GM19324 (cell line): ENCODE measurements at regions not wholly inside any gene's neighbourhood (a gene's known extent, or its start where the extent isn't known, plus 50 kb on each side); places are given as distances from the start of the nearest gene placed in this dataset.

Experiments used
- ATAC-seq: cut with Tn5 transposase; IDR thresholded peaks from one replicate; pipeline ENCODE4 v1.9.1; 2021; ENCODE audit warnings: mild to moderate bottlenecking, moderate library complexity; ENCODE audit not compliant: unreplicated experiment, low FRiP score

- ATAC-seq = no peak
Measured at GRCh38 chr20:42020316-42020715, 402.1 kb upstream of the CHD6 start.

DNA sequence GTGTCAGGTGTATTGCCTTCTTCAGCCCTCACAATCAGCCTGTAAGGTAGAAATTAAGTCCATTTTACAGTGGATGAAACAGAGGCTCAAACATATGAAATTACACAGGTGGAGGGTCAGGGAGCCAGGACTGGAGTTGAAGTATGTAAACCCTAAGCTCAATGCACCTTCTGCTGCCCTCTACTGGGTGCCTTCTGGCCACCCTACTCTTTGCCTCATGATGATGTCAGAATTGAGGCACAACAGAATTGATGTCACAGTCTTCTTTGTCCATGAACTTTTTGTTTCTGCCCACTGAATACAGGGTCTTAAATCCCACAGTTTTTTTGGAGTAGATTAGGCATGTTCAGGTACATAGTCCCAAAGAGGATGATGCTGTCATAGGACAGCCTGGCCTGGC is 400.8 kb upstream of the CHD6 start:
- ATAC-seq = no peak

GRCh38 chr20:42010090-42010489 is 391.9 kb upstream of the CHD6 start:
- ATAC-seq = no peak

GRCh38 chr20:42007251-42007650 is 389.1 kb upstream of the CHD6 start:
- no peak for ATAC-seq

- ATAC-seq = no peak
Measured at GRCh38 chr20:42005211-42005610, 387.0 kb upstream of the CHD6 start.

- ATAC-seq = no peak
Measured at GRCh38 chr20:42003380-42003779, 385.2 kb upstream of the CHD6 start.

GRCh38 chr20:41998539-41999341 is 380.6 kb upstream of the CHD6 start:
- ATAC-seq = no peak

DNA sequence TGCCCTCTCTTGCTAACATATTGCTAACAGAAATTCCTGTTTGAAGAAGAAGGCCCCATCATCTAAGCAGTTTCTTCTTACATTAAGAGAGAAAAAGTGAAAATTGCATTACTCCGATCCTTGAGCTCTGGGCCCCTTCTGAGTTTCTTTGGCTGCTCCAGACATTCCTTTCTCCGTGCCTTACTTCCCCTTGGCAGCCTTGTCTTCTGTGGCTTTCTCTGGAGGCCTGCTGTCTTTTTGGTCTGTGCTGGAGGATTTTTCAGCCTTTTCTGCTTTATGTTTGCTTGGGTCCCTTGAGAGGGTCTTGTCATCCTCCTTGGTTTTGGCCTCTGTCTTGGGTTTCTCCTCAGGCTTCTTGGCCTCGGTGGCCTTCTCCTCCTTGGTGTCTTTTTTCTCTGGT is 378.8 kb upstream of the CHD6 start:
- ATAC-seq = no peak

DNA sequence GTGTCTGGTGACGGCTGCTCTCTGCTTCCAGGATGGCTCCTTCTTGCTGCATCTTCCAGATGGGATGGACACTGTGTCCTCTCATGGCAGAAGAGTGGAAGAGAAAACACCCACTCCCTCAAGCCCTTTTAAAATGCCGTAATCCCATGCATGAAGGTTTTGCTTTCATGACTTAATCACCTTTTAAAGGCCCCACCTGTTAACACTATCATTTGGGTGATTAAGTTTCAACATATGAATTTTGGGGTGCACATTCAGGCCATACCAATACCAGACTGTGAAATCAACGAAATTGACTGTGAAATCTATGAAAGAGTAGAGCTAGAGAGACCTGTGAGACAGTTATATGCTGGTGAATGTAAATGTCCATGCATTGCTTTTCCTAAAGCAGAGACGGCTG is 374.3 kb upstream of the CHD6 start:
- no peak for ATAC-seq

GRCh38 chr20:41991412-41991811 is 373.2 kb upstream of the CHD6 start:
- ATAC-seq = no peak

DNA sequence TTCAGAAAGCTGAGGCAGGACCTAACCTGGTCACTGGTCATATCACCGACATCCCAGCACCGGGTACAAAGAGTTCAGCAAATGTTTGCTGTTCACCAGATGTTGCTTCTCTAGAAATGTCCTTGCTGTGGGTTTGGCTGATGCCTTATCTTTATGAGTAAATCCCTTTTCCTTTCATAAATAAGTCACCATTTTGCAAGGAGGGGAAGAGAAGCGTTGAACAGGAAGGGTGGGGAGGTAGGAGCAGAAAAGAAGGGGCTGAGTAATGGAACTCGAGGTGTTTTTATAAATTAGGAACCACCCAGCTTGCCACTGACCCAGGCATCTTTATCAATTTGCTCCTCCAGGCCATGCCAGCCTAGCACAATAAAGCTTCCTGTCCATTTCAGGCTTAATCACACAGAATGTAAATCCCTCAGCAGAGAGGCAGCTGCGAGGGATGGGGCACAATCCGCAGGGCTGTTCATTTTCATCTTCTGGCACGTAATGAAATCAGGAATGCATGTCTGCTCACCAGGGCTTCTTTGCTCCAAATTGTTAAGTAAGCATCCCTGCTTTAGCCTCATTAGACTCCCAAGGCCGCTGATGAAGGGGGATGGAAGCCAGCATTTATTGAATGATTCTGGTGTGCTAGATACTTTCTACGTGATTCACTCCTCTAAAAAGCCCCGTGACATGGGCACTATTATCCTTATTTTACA is 371.9 kb upstream of the CHD6 start:
- ATAC-seq = no peak

GRCh38 chr20:41989039-41989679 is 371.0 kb upstream of the CHD6 start:
- no peak for ATAC-seq

DNA sequence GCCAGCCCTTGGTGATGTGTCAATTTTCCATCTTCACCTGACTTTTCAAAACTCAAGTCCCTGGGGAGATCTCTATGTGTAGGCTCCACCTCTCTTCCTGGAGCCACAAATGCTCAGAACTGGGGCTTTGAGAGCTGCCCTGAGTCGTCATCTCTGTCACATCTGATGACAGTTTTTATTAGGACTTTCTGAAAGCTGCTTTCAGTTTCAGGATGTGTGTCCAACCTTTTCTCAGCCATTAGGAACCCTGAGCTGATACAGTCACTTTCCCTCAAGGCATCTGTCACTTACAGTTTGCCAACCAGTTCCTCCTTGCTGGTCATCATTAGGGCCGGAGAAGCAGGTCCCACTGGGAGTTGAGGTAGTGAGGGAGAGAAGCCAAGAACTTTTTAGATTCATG is 365.9 kb upstream of the CHD6 start:
- ATAC-seq = no peak

DNA sequence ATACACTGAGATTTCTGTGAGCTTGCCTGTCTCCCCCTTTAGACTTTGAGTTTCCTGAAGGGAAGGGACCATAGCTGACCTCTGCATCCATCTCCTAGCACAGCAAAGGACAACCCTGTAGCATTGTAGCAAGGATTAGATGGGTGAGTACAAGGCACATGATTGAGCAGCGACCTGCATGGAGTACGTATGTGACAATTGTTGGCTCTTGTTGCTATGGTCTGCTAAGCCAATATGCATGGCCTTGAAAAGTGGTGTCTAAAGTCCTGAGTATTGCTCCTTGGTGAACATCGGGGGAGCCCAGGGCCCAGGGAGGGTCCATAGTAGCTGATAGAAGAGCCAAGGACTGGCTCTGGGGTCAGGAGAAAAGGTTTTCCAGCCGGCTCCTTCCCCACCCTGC is 365.0 kb upstream of the CHD6 start:
- ATAC-seq = no peak

GRCh38 chr20:41981746-41982145 is 363.6 kb upstream of the CHD6 start:
- ATAC-seq = no peak

DNA sequence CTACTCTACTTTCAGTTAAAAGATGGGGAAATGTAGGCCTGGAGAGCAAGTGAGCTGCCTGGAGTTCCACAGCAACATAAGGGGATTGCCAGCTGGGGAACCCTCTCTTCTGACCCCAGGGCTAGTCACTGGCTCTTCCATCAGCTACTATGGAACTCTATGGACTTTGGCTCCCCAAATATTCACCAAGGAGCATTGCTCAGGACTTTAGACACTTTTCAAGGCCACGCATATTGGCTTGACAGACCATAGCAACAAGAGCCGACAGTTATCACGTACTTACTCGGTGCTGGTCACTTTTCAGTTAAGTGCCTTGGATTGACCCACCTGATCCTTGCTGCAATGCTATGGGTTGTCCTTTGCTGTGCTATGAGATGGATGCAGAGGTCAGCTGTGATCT is 360.7 kb upstream of the CHD6 start:
- no peak for ATAC-seq

- no peak for ATAC-seq
Measured at GRCh38 chr20:41978246-41978790, 360.1 kb upstream of the CHD6 start.

- ATAC-seq = no peak
Measured at GRCh38 chr20:41969656-41970055, 351.5 kb upstream of the CHD6 start.

DNA sequence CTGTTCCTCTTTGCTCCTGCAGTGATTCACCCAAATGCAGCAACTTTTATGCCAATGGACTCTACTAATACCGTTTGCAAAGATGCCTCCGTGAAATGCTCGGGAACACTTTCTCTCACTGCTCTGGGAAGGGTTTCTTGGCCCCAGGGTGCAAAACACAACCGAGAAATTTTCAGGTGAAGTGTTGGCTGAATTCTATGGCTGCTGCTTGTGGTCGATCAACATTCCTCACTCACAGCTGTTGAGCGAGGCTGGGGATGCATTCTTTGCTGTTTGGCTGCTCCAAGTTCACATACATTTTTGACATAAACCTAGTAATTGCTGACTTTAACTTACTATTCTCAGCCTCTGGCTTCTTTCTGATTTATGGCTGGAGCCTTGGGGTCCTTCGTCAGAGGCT is 342.0 kb upstream of the CHD6 start:
- ATAC-seq = no peak

- ATAC-seq = no peak
Measured at GRCh38 chr20:41958391-41958790, 340.2 kb upstream of the CHD6 start.

DNA sequence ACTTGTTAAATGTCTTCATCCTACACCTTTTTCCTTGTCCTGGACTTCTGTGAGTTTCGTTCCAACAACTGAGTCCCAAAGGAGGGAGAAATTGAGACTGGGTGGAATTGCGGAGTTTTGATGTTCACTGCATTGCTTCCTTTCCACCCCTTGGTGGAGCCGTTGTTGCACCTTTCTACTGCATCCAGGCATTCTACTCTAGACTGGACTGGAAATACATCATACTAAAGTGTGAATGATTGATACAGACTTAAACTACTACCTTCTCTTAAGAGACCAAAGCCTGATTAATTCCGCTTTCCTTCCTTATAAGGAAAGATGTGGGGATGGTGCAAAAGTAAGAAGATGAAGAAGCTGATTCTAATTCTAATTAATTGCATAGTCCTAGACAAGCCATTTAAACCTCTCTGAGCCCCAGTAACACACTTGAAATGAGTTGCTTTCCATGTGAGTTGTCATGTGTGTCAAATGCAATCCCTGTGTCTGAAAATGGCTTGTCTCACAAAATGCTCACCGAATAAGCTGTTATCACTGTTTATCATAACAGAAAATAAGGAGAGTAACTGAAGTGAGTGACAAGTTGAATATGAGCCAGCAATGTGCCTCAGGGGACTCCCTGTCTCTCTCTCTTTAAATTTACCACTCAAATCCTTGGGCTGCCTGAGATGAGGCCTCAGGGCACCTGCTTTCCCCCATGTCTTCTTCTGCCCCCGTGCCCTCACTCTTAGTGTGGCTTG is 338.3 kb upstream of the CHD6 start:
- ATAC-seq = no peak
